Body of pancreas (tissue), 4 donors: ENCODE measurements at regions not wholly inside any gene's neighbourhood (a gene's known extent, or its start where the extent isn't known, plus 50 kb on each side); places are given as distances from the start of the nearest gene placed in this dataset.

Experiments
- CTCF ChIP-seq, 7 experiments: fragments of 450-650 bp in 4 of 7; fragments of 200-600 bp in 3 of 7; sonication (generic) in 3 of 7; IDR thresholded peaks; one replicate each; pipeline ENCODE4 v1.5.1; 2016 to 2019; ENCODE audit warnings: antibody characterized with exemption in 7 of 7
- POLR2A ChIP-seq, 3 donors: fragments of 450-650 bp; IDR thresholded peaks; one replicate each; pipeline ENCODE4 v1.6.1; 2016; ENCODE audit warnings: antibody characterized with exemption in 3 of 3, mild to moderate bottlenecking in 2 of 3

- no peak for TF ChIP-seq POLR2A (IDR thresholded peaks at IDR 0.05)
- peak; percentile 31 to 75 (median 64) for TF ChIP-seq CTCF (IDR thresholded peaks at IDR 0.05)
Measured at GRCh38 chr5:122515709-122516431, 203.8 kb downstream of the SNCAIP start.
